ENCODE measurements at regions not wholly inside any gene's neighbourhood (a gene's known extent, or its start where the extent isn't known, plus 50 kb on each side); places are given as distances from the start of the nearest gene placed in this dataset.

DNA sequence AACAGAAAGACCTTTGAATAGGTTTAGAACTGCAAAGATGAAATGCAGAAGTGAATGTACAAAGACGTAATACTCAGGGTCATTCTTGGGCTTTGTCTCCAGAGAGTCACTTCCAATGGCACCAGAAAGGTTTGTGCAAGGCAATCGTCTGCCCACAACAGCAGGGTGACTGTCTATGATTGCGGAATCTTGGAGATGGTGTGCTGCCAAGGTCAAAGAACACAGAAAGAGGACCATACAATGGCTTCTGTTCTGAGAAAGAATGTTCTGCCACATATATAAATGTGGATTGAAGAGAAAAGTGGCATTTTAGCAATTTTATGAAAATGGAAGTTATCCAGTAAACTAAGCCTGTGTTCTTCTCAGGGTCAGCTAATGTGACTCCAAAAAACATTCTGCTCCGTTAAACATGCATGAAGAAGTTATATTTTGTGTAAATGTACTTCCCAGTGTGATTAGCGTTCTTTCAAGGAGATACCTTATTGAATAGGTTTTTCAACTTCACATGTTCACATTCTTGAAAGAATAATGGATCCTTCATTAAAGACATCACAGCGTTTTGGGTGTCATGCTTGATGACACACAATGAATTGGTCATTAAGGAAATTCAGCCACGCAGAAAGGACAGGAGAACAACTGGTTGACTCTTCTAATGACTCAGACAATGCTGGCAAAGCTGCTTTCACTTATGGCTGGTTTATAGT is 73.4 kb upstream of the CDH6 start:
- no peaks in the 10 kb centered on the region for H3K79me2 ChIP-seq (ENCODE audit: insufficient read depth, low read length)
- H3K27me3 ChIP-seq (ENCODE audit: insufficient read depth, low read length, poor library complexity): no peaks in the 10 kb centered on the region
- H3K4me3 ChIP-seq (ENCODE audit: low read depth in 1 of 2, low read length in 2 of 2): no peak overlapping the region
- no peaks in the 10 kb centered on the region for H3K9me3 ChIP-seq (ENCODE audit: insufficient read depth, low read length, severe bottlenecking)
- no peaks in the 10 kb centered on the region for H3K4me1 ChIP-seq (ENCODE audit: insufficient read depth, low read length)
- ATAC-seq (ENCODE audit: insufficient read depth, low read depth): no peak
- no peak overlapping the region for H3K4me2 ChIP-seq (ENCODE audit: insufficient read depth, low read length)
- H4K20me1 ChIP-seq (ENCODE audit: insufficient read depth, low read length): no peaks in the 10 kb centered on the region
- no peak overlapping the region for H2AFZ ChIP-seq (ENCODE audit: low read depth, low read length)
- H3K36me3 ChIP-seq (ENCODE audit: insufficient read depth, low read length): no peaks in the 10 kb centered on the region
- no peak overlapping the region for H3K27ac ChIP-seq (ENCODE audit: low read length)
- TF ChIP-seq, protein P1, sequence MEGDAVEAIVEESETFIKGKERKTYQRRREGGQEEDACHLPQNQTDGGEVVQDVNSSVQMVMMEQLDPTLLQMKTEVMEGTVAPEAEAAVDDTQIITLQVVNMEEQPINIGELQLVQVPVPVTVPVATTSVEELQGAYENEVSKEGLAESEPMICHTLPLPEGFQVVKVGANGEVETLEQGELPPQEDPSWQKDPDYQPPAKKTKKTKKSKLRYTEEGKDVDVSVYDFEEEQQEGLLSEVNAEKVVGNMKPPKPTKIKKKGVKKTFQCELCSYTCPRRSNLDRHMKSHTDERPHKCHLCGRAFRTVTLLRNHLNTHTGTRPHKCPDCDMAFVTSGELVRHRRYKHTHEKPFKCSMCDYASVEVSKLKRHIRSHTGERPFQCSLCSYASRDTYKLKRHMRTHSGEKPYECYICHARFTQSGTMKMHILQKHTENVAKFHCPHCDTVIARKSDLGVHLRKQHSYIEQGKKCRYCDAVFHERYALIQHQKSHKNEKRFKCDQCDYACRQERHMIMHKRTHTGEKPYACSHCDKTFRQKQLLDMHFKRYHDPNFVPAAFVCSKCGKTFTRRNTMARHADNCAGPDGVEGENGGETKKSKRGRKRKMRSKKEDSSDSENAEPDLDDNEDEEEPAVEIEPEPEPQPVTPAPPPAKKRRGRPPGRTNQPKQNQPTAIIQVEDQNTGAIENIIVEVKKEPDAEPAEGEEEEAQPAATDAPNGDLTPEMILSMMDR (IDR thresholded peaks at IDR 0.05; ENCODE audit: borderline replicate concordance, extremely low read depth, low read length, poor library complexity, severe bottlenecking): no peak
- TF ChIP-seq EZH2 (IDR thresholded peaks at IDR 0.05; ENCODE audit: borderline replicate concordance, low read depth, low read length, severe bottlenecking): no peak
- no peak for DNase-seq
- no peak overlapping the region for H3K9ac ChIP-seq (ENCODE audit: low read depth, low read length)

DNA sequence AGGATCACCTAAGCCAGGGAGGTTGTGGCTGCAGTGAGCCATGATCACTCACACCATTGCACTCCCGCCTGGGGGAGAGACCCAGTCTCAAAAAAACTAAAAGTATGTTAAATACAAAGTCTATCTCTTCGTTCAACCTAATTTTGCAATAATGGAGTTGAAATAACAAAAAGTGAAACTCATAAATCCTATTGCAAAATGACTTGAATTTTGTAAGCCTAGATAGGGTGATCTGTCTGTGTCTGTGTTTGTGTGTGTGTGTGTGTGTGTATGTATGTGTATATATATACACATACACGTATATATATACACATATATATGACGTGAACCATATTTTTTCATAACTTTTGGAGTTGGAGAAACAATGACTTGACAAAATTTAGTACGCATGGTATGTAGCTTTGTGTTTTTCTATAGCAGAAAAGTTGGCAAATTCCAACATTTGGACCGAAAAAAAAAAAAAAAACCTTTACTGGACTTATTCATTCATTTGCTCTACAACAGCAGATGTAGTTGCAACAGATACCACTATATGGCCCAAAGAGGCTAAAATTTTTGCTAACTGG is 76.9 kb upstream of the CDH6 start:
- no peak overlapping the region for H3K9ac ChIP-seq (ENCODE audit: low read depth, low read length)
- no peaks in the 10 kb centered on the region for H3K9me3 ChIP-seq (ENCODE audit: insufficient read depth, low read length, severe bottlenecking)
- H3K4me1 ChIP-seq (ENCODE audit: insufficient read depth, low read length): no peaks in the 10 kb centered on the region
- no peak overlapping the region for H3K4me2 ChIP-seq (ENCODE audit: insufficient read depth, low read length)
- no peaks in the 10 kb centered on the region for H3K27me3 ChIP-seq (ENCODE audit: insufficient read depth, low read length, poor library complexity)
- H3K27ac ChIP-seq (ENCODE audit: low read length): no peak overlapping the region
- TF ChIP-seq, protein P1 (IDR thresholded peaks at IDR 0.05; ENCODE audit: borderline replicate concordance, extremely low read depth, low read length, poor library complexity, severe bottlenecking): no peak
- no peak for TF ChIP-seq EZH2 (IDR thresholded peaks at IDR 0.05; ENCODE audit: borderline replicate concordance, low read depth, low read length, severe bottlenecking)
- no peak for ATAC-seq (ENCODE audit: insufficient read depth, low read depth)
- no peaks in the 10 kb centered on the region for H3K36me3 ChIP-seq (ENCODE audit: insufficient read depth, low read length)
- H4K20me1 ChIP-seq (ENCODE audit: insufficient read depth, low read length): no peaks in the 10 kb centered on the region
- no peaks in the 10 kb centered on the region for H3K79me2 ChIP-seq (ENCODE audit: insufficient read depth, low read length)
- no peak for DNase-seq
- H3K4me3 ChIP-seq (ENCODE audit: low read depth in 1 of 2, low read length in 2 of 2): no peak overlapping the region
- no peak overlapping the region for H2AFZ ChIP-seq (ENCODE audit: low read depth, low read length)

DNA sequence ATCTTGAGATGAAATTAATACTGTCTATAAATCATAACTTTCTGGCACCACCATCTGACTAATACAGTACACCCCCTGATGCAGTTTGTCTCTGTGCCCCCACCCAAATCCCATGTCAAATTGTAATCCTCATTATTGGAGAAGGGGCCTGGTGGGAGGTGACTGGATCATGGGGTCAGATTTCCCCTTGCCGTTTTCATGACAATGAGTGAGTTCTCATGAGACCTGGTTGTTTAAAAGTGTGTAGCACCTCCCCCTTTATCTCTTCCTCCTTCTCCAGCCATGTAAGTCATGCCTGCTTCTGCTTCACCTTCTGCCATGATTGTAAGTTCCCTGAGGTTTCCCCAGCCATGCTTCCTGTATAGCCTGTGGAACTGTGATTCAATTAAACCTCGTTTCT is 78.7 kb upstream of the CDH6 start:
- no peak for ATAC-seq (ENCODE audit: insufficient read depth, low read depth)
- Histone ChIP-seq H3K4me2 (ENCODE audit: insufficient read depth, low read length) (no peak overlapping the region), H3K27ac (ENCODE audit: low read length) (no peak overlapping the region), H4K20me1 (ENCODE audit: insufficient read depth, low read length) (no peaks in the 10 kb centered on the region), H3K4me1 (ENCODE audit: insufficient read depth, low read length) (no peaks in the 10 kb centered on the region), H3K9ac (ENCODE audit: low read depth, low read length) (no peak overlapping the region), H3K27me3 (ENCODE audit: insufficient read depth, low read length, poor library complexity) (no peaks in the 10 kb centered on the region), H3K9me3 (ENCODE audit: insufficient read depth, low read length, severe bottlenecking) (no peaks in the 10 kb centered on the region), H3K4me3 (ENCODE audit: low read depth in 1 of 2, low read length in 2 of 2) (no peak overlapping the region), H3K36me3 (ENCODE audit: insufficient read depth, low read length) (no peaks in the 10 kb centered on the region), H3K79me2 (ENCODE audit: insufficient read depth, low read length) (no peaks in the 10 kb centered on the region), H2AFZ (ENCODE audit: low read depth, low read length) (no peak overlapping the region)
- no peak for TF ChIP-seq EZH2 (IDR thresholded peaks at IDR 0.05; ENCODE audit: borderline replicate concordance, low read depth, low read length, severe bottlenecking)
- TF ChIP-seq, protein P1 (IDR thresholded peaks at IDR 0.05; ENCODE audit: borderline replicate concordance, extremely low read depth, low read length, poor library complexity, severe bottlenecking): no peak
- no peak for DNase-seq

Measured in DND-41 (cell line).